ENCODE measurements at regions not wholly inside any gene's neighbourhood (a gene's known extent, or its start where the extent isn't known, plus 50 kb on each side); places are given as distances from the start of the nearest gene placed in this dataset.

DNA sequence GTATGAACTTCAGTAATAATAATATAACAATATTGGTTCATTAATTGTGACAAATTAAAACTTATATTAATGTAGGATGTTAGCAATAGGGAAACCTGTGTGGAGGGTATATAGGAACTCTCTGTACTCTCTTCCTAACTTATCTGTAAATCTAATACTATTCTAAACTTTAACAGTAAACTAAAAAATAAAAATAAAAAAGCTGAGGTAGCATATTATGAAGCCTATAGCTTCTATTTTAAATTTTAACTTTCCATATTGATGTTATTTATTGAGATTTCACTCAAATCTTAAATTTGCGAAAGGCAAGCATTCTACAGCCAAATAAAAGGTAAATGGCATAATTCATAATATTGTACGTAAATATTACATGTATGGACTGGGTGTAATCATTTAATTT is 326.4 kb downstream of the MEI4 start:
- no peak for DNase-seq (ENCODE audit: low spot score)
- Mint-ChIP-seq H3K27me3 (ENCODE audit: low read depth) (peaks cover 2% of the 10 kb centered on the region), H3K4me1 (ENCODE audit: low read depth) (no peaks in the 10 kb centered on the region), H3K27ac (ENCODE audit: unreplicated experiment) (no peak overlapping the region), H3K4me3 (ENCODE audit: unreplicated experiment) (no peak overlapping the region), H3K9me3 (ENCODE audit: low read depth) (peaks cover 29% of the 10 kb centered on the region), H3K36me3 (ENCODE audit: low read depth) (peaks cover 2% of the 10 kb centered on the region)
- TF ChIP-seq, protein P1, sequence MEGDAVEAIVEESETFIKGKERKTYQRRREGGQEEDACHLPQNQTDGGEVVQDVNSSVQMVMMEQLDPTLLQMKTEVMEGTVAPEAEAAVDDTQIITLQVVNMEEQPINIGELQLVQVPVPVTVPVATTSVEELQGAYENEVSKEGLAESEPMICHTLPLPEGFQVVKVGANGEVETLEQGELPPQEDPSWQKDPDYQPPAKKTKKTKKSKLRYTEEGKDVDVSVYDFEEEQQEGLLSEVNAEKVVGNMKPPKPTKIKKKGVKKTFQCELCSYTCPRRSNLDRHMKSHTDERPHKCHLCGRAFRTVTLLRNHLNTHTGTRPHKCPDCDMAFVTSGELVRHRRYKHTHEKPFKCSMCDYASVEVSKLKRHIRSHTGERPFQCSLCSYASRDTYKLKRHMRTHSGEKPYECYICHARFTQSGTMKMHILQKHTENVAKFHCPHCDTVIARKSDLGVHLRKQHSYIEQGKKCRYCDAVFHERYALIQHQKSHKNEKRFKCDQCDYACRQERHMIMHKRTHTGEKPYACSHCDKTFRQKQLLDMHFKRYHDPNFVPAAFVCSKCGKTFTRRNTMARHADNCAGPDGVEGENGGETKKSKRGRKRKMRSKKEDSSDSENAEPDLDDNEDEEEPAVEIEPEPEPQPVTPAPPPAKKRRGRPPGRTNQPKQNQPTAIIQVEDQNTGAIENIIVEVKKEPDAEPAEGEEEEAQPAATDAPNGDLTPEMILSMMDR (IDR thresholded peaks at IDR 0.05) = no peak

DNA sequence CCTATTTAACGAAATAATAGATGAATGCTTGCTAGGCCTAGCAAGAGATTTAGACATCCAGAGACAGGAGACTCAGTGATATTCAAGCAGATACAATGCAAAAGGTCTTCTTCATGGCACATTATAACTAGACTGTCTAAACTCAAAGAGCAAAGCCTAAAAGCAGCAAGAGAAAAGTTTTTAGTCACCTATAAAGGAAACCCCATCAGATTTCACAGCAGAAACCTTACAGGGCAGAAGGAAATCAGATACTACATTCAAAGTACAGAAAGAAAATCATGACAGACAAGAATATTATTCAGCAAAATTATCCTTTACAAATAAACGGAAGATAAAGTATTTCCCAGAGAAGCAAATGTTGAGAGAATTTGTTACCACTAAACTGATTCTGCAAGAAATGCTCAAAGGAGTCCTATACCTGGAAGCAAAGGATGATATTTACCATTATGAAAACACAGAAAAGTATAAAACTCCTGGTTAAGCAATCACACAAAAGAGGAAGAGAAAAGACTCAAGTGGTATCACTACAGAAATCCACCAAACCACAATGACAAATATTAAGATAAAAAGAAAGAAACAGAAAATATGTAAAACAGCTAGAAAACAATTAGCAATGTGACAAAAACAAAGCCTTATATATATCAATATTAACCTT is 333.7 kb downstream of the MEI4 start:
- H3K4me1 Mint-ChIP-seq (ENCODE audit: low read depth) = no peaks in the 10 kb centered on the region
- peaks cover 22% of the 10 kb centered on the region for H3K9me3 Mint-ChIP-seq (ENCODE audit: low read depth)
- H3K4me3 Mint-ChIP-seq (ENCODE audit: unreplicated experiment) = no peak overlapping the region
- no peaks in the 10 kb centered on the region for H3K36me3 Mint-ChIP-seq (ENCODE audit: low read depth)
- DNase-seq (ENCODE audit: low spot score) = no peak
- no peak overlapping the region for H3K27ac Mint-ChIP-seq (ENCODE audit: unreplicated experiment)
- no peaks in the 10 kb centered on the region for H3K27me3 Mint-ChIP-seq (ENCODE audit: low read depth)
- TF ChIP-seq, protein P1 (IDR thresholded peaks at IDR 0.05) = no peak

DNA sequence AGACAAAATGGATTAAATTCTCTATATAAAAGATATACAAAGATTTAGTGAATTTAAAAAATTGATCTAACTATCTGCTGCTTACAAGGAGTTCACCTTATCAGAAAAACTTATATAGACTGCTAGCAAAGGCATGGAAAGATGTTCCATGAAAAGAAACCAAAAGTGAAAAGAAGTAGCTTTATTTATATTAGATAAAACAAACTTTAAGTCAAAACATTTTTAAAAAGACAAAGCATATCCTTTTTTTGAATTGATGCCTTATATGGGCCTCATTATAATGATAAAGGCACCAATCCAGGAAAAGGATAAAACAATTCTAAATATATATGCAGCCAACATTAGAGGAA is 334.2 kb downstream of the MEI4 start:
- no peak overlapping the region for H3K27ac Mint-ChIP-seq (ENCODE audit: unreplicated experiment)
- DNase-seq (ENCODE audit: low spot score) = no peak
- no peaks in the 10 kb centered on the region for H3K27me3 Mint-ChIP-seq (ENCODE audit: low read depth)
- TF ChIP-seq, protein P1 (IDR thresholded peaks at IDR 0.05) = no peak
- H3K36me3 Mint-ChIP-seq (ENCODE audit: low read depth) = no peaks in the 10 kb centered on the region
- H3K4me1 Mint-ChIP-seq (ENCODE audit: low read depth) = no peaks in the 10 kb centered on the region
- peaks cover 22% of the 10 kb centered on the region for H3K9me3 Mint-ChIP-seq (ENCODE audit: low read depth)
- H3K4me3 Mint-ChIP-seq (ENCODE audit: unreplicated experiment) = no peak overlapping the region

DNA sequence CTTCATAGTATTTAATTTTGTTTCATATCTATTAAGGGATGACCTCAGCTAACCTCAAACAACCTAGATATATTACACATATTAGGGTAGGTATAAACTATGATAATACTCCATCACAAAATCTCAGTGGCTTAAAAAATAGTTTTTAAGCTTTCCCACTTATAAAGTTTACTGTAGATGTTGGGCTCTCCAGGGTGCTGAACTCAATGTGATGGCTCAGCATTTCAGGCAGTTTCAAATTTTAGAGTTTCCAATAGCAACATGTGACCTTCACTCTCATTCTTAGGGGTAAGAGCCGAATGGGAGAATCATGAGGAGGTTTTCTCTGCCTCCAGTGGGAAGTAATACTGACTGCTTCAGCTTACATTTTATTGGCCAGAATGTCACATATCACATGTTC is 357.3 kb downstream of the MEI4 start:
- Mint-ChIP-seq H3K36me3 (ENCODE audit: low read depth) (no peaks in the 10 kb centered on the region), H3K4me3 (ENCODE audit: unreplicated experiment) (no peak overlapping the region), H3K27ac (ENCODE audit: unreplicated experiment) (no peak overlapping the region), H3K27me3 (ENCODE audit: low read depth) (no peaks in the 10 kb centered on the region), H3K4me1 (ENCODE audit: low read depth) (no peaks in the 10 kb centered on the region), H3K9me3 (ENCODE audit: low read depth) (peaks cover 5% of the 10 kb centered on the region)
- TF ChIP-seq, protein P1 (IDR thresholded peaks at IDR 0.05) = no peak
- no peak for DNase-seq (ENCODE audit: low spot score)

DNA sequence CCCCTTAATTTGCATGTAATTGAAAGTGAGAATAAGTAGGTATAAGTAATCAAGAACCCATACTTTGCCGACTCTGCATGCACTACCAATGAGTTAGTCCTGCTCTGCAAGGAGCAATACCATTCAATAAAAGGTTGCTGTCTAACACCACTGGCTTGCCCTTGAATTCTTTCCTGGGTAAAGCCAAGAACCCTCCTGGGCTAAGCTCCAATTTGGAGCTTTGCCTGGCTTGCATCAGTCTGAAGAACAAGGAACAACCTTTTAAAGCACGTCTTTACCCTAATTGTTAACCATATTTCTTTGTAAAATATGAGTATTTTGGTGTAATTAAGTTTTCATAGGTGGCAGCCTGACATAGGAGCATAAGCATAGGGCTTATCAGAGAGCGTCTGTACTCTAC is 367.7 kb downstream of the MEI4 start:
- Mint-ChIP-seq H3K4me1 (ENCODE audit: low read depth) (no peaks in the 10 kb centered on the region), H3K27me3 (ENCODE audit: low read depth) (peaks cover 9% of the 10 kb centered on the region), H3K36me3 (ENCODE audit: low read depth) (no peaks in the 10 kb centered on the region), H3K27ac (ENCODE audit: unreplicated experiment) (no peak overlapping the region), H3K4me3 (ENCODE audit: unreplicated experiment) (no peak overlapping the region), H3K9me3 (ENCODE audit: low read depth) (no peaks in the 10 kb centered on the region)
- TF ChIP-seq, protein P1 (IDR thresholded peaks at IDR 0.05) = no peak
- no peak for DNase-seq (ENCODE audit: low spot score)

Measured in chondrocyte (in vitro differentiated cells).